ENCODE measurements at regions not wholly inside any gene's neighbourhood (a gene's known extent, or its start where the extent isn't known, plus 50 kb on each side); places are given as distances from the start of the nearest gene placed in this dataset.

DNA sequence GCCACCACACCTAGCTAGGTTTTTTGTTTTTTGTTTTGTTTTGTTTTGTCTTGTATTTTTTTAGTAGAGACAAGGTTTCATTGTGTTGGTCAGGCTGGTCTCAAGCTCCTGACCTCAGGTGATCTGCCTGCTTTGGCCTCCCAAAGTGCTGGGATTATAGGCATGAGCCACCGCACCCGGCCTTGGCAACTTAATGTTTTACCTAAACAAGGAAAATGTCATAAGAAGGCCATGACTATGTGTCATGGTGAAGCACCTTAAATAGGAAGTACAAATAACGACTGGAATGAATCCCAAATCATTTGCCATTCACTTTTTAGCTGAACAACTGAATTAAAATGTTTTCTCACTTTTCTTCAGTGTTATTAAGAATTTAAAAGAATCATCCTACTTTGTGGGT, 465.2 kb downstream of the KCTD12 start:
- Histone ChIP-seq H3K4me3 (ENCODE audit: low read depth, low read length) (no peak overlapping the region), H3K36me3 (ENCODE audit: control insufficient read depth, insufficient read depth, low read length) (no peaks in the 10 kb centered on the region), H3K27me3 (ENCODE audit: control insufficient read depth, insufficient read depth, low read length) (no peaks in the 10 kb centered on the region)
- no peak for DNase-seq (ENCODE audit: low read depth)
- TF ChIP-seq, protein P1, sequence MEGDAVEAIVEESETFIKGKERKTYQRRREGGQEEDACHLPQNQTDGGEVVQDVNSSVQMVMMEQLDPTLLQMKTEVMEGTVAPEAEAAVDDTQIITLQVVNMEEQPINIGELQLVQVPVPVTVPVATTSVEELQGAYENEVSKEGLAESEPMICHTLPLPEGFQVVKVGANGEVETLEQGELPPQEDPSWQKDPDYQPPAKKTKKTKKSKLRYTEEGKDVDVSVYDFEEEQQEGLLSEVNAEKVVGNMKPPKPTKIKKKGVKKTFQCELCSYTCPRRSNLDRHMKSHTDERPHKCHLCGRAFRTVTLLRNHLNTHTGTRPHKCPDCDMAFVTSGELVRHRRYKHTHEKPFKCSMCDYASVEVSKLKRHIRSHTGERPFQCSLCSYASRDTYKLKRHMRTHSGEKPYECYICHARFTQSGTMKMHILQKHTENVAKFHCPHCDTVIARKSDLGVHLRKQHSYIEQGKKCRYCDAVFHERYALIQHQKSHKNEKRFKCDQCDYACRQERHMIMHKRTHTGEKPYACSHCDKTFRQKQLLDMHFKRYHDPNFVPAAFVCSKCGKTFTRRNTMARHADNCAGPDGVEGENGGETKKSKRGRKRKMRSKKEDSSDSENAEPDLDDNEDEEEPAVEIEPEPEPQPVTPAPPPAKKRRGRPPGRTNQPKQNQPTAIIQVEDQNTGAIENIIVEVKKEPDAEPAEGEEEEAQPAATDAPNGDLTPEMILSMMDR (IDR thresholded peaks at IDR 0.05; ENCODE audit: insufficient read depth, low read length, poor library complexity, severe bottlenecking) = no peak

DNA sequence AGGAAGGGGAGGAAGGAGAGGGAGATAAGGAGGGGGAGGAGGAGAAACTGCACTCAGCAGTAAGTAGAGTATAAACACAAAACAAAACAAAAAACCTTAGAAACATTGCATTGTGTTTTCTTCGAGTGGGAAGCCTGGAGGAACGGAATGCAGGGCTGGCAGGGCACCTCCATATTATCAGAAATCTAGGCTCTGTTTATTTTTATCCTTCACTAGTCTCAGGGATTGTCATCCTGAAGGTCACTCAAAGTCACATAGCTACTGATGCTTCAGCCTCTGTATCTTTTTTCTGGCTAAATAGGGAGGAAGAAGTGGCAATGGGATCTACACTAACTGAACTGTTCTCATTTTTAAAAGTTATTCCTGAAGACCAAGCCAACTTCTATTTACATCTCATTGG, 467.8 kb downstream of the KCTD12 start:
- no peak for DNase-seq (ENCODE audit: low read depth)
- no peak overlapping the region for H3K4me3 ChIP-seq (ENCODE audit: low read depth, low read length)
- TF ChIP-seq, protein P1 (IDR thresholded peaks at IDR 0.05; ENCODE audit: insufficient read depth, low read length, poor library complexity, severe bottlenecking) = no peak
- H3K36me3 ChIP-seq (ENCODE audit: control insufficient read depth, insufficient read depth, low read length) = no peaks in the 10 kb centered on the region
- H3K27me3 ChIP-seq (ENCODE audit: control insufficient read depth, insufficient read depth, low read length) = no peaks in the 10 kb centered on the region

DNA sequence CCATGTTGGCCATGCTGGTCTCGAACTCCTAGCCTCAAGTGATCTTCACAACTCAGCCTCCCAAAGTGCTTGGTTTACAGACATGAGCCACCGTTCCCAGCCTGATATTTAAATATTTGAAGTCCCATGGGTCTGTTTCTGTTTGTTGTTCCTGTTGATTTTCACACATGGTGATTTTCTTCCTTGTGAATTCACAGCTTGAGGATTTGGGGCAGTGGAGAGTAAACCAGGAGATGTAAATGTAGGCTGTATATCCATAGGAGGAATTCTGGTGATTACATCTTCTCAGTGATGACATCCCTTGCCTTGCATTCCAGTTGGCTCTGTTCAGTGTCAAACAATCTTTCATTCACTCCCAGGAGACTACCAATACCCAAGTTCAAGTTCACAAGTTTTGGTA, 471.9 kb downstream of the KCTD12 start:
- TF ChIP-seq, protein P1 (IDR thresholded peaks at IDR 0.05; ENCODE audit: insufficient read depth, low read length, poor library complexity, severe bottlenecking) = no peak
- H3K36me3 ChIP-seq (ENCODE audit: control insufficient read depth, insufficient read depth, low read length) = no peaks in the 10 kb centered on the region
- no peaks in the 10 kb centered on the region for H3K27me3 ChIP-seq (ENCODE audit: control insufficient read depth, insufficient read depth, low read length)
- no peak for DNase-seq (ENCODE audit: low read depth)
- no peak overlapping the region for H3K4me3 ChIP-seq (ENCODE audit: low read depth, low read length)

DNA sequence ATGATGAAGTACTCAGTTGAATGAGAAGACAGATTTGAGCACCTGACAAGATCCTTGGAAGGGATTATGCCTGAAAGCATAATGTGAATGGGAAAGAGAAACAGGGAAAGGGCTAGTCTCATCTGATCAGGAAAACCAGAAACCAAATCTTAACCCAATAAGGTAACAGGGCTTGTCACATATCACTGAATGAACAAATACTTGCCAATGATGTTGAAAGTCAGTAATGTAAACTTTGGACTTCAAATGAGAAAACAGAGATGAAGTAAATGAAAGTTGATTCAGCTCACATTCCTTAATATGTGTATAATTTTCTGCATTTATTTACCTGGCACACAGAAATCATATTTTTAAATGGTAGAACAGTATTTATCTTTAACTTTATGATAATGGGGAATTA, 480.0 kb downstream of the KCTD12 start:
- no peak overlapping the region for H3K4me3 ChIP-seq (ENCODE audit: low read depth, low read length)
- H3K36me3 ChIP-seq (ENCODE audit: control insufficient read depth, insufficient read depth, low read length) = no peaks in the 10 kb centered on the region
- TF ChIP-seq, protein P1 (IDR thresholded peaks at IDR 0.05; ENCODE audit: insufficient read depth, low read length, poor library complexity, severe bottlenecking) = no peak
- DNase-seq (ENCODE audit: low read depth) = no peak
- no peaks in the 10 kb centered on the region for H3K27me3 ChIP-seq (ENCODE audit: control insufficient read depth, insufficient read depth, low read length)

DNA sequence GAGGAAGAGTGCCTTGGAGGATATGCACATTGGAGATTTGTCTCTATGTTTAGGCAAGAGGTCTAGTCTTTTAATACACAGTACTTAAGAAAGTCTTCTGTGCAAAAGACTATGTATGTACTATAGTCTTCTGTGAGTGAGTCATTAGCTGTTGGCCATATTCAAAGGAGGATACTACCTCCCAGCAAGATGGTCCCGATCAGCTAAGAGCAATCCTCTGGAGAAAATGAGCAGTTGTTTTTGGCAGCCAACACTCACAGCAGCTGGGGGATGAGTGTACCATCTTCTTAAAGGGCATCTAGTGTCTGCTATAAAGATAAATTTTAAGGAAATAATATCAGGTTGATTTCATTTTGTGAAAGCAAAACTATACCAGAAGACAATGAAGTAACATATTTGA, 487.8 kb downstream of the KCTD12 start:
- no peaks in the 10 kb centered on the region for H3K36me3 ChIP-seq (ENCODE audit: control insufficient read depth, insufficient read depth, low read length)
- TF ChIP-seq, protein P1 (IDR thresholded peaks at IDR 0.05; ENCODE audit: insufficient read depth, low read length, poor library complexity, severe bottlenecking) = no peak
- H3K27me3 ChIP-seq (ENCODE audit: control insufficient read depth, insufficient read depth, low read length) = no peaks in the 10 kb centered on the region
- H3K4me3 ChIP-seq (ENCODE audit: low read depth, low read length) = no peak overlapping the region
- DNase-seq (ENCODE audit: low read depth) = no peak

DNA sequence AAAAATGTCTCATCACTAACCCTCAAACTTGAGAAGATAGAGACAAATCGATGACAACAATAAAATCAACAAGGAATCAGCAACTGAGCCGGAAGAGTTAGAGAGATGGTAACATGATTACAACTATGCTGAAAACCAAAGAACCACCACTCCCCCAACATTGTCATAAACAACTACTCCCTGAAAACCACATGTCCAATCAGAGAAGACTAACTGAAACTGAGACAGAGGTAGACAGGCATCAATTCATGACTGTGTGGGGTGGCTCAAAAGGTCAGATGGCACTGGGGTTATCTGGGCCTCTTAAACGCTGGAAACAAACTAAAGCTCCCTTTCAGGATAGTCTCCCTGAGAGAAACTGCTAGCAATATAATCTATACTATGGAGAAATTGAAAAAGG, 488.8 kb downstream of the KCTD12 start:
- no peaks in the 10 kb centered on the region for H3K27me3 ChIP-seq (ENCODE audit: control insufficient read depth, insufficient read depth, low read length)

More for the DNA sequence above, 488.8 kb downstream of the KCTD12 start:
- no peak for DNase-seq (ENCODE audit: low read depth)
- no peak overlapping the region for H3K4me3 ChIP-seq (ENCODE audit: low read depth, low read length)
- H3K36me3 ChIP-seq (ENCODE audit: control insufficient read depth, insufficient read depth, low read length) = no peaks in the 10 kb centered on the region
- TF ChIP-seq, protein P1 (IDR thresholded peaks at IDR 0.05; ENCODE audit: insufficient read depth, low read length, poor library complexity, severe bottlenecking) = no peak

All from kidney epithelial cell (primary cell).